Caki2 (cell line): ENCODE measurements at regions not wholly inside any gene's neighbourhood (a gene's known extent, or its start where the extent isn't known, plus 50 kb on each side); places are given as distances from the start of the nearest gene placed in this dataset.
"Not testable (repeated sequence)": the region's sequence is repeated elsewhere in the genome, so short reads cannot be mapped to it uniquely, and the experiment has no call there.

Experiments used
- DNase-seq: peaks from one replicate; pipeline ENCODE4 v3.0.0-alpha.2; 2015; ENCODE audit warnings: low read depth
- in situ Hi-C: cut with HindIII; loops from 2 replicates; pipeline ENCODE4 v1.10.0; 2016; ENCODE audit warnings: low sequenced_read_pairs, low pct_unique_long_range_greater_than_20kb, mixed read lengths

- DNase-seq, result peak; percentile 21
- in situ Hi-C loops, result no loop called here
Measured at GRCh38 chr6:4210629-4211419, 75.4 kb upstream of the ECI2 start.

- DNase-seq, result no peak
- in situ Hi-C loops, result no loop called here
Measured at GRCh38 chr6:4209196-4209595, 73.8 kb upstream of the ECI2 start.

GRCh38 chr6:4208158-4208557, 72.8 kb upstream of the ECI2 start:
- no peak for DNase-seq
- in situ Hi-C loops, result no loop called here

- in situ Hi-C loops, DNase-seq: not testable (repeated sequence)
Measured at GRCh38 chr6:4203642-4204417, 68.5 kb upstream of the ECI2 start.

- no peak for DNase-seq
- in situ Hi-C loops, result no loop called here
Measured at GRCh38 chr6:4192627-4193026, 57.3 kb upstream of the ECI2 start.

- no peak for DNase-seq
- in situ Hi-C loops, result no loop called here
Measured at GRCh38 chr6:4192173-4192572, 56.8 kb upstream of the ECI2 start.

- in situ Hi-C loops, result no loop called here
Measured at GRCh38 chr6:4191271-4191721, 55.9 kb upstream of the ECI2 start.

GRCh38 chr6:4189249-4189648, 53.9 kb upstream of the ECI2 start:
- DNase-seq, result no peak
- in situ Hi-C loops, result no loop called here

More at GRCh38 chr6:4191271-4191721, 55.9 kb upstream of the ECI2 start:
- DNase-seq, result no peak

- DNase-seq, result no peak
- in situ Hi-C loops, result no loop called here
Measured at GRCh38 chr6:4188801-4189200, 53.4 kb upstream of the ECI2 start.

GRCh38 chr6:4187480-4187879, 52.1 kb upstream of the ECI2 start:
- in situ Hi-C loops, result no loop called here
- no peak for DNase-seq

- in situ Hi-C loops, result no loop called here
- DNase-seq, result no peak
Measured at GRCh38 chr6:4186385-4186784, 51.0 kb upstream of the ECI2 start.

GRCh38 chr6:4185846-4186245, 50.5 kb upstream of the ECI2 start:
- in situ Hi-C loops, result no loop called here

GRCh38 chr6:4185419-4185818, 50.0 kb upstream of the ECI2 start:
- in situ Hi-C loops, result no loop called here
- DNase-seq, result no peak

More at GRCh38 chr6:4185846-4186245, 50.5 kb upstream of the ECI2 start:
- no peak for DNase-seq
